Adrenal gland (tissue), 9 donors: ENCODE measurements at regions not wholly inside any gene's neighbourhood (a gene's known extent, or its start where the extent isn't known, plus 50 kb on each side); places are given as distances from the start of the nearest gene placed in this dataset.

Experiments used
- DNase-seq, 7 donors: peaks; one replicate each; pipeline ENCODE4 v3.0.0-alpha.2; 2019 to 2020
- H3K27ac ChIP-seq, 5 donors: fragments of 200-600 bp; sonication (generic) in 4 of 5; 1 replicate in 3 of 5; 2 replicates in 2 of 5; pipeline versions ENCODE4 v1.5.1 to v1.8.0; 2016 to 2020; ENCODE audit warnings: mild to moderate bottlenecking in 1 of 5
- H3K27me3 ChIP-seq: fragments of 200-600 bp; 2 replicates; pipeline ENCODE4 v1.8.0; 2021
- H3K36me3 ChIP-seq, 2 donors: fragments of 200-600 bp; replicated peaks in 1 of 2; 1 replicate in 1 of 2; 2 replicates in 1 of 2; pipeline versions ENCODE4 v1.5.1 to v1.8.0; 2018 to 2022
- H3K4me1 ChIP-seq, 2 donors: fragments of 200-600 bp; replicated peaks in 1 of 2; 1 replicate in 1 of 2; 2 replicates in 1 of 2; pipeline versions ENCODE4 v1.5.1 to v1.8.0; 2018 to 2021
- H3K4me3 ChIP-seq, 4 donors: fragments of 200-600 bp; sonication (generic) in 3 of 4; one replicate each; pipeline ENCODE4 v1.5.1; 2016 to 2018
- H3K9me3 ChIP-seq, 3 donors: fragments of 200-600 bp; sonication (generic) in 1 of 3; replicated peaks in 1 of 3; 1 replicate in 2 of 3; 2 replicates in 1 of 3; pipeline versions ENCODE4 v1.5.1 to v1.8.0; 2016 to 2021
- CTCF ChIP-seq, 6 experiments: fragments of 450-650 bp in 4 of 6; fragments of 200-600 bp in 2 of 6; sonication (generic) in 1 of 6; IDR thresholded peaks; 1 replicate in 5 of 6; 2 replicates in 1 of 6; pipeline versions ENCODE4 v1.5.1 to v1.8.0; 2016 to 2021; ENCODE audit warnings: antibody characterized with exemption in 6 of 6, mild to moderate bottlenecking in 2 of 6, moderate library complexity in 1 of 6
- POLR2A ChIP-seq, 2 donors: fragments of 450-650 bp; IDR thresholded peaks; one replicate each; pipeline ENCODE4 v1.6.1; 2017; ENCODE audit warnings: antibody characterized with exemption in 2 of 2, mild to moderate bottlenecking in 2 of 2, moderate library complexity in 1 of 2
- WGBS, 4 donors: extraction: QIAGEN DNeasy Blood & Tissue Kit in 2 of 4; methylation state at CpG; one replicate each; pipeline versions ENCODE4 v1.1.5 to v1.1.7; 2013 to 2017; 5-methylcytosine and 5-hydroxymethylcytosine counted together
- intact Hi-C, 2 donors: fragments of 100-400 bp; cut with DNase I; formaldehyde crosslinking; loops; one replicate each; pipeline versions ENCODE4 v1.14.1 to v1.15.0; 2022 to 2023
- donor health status: healthy with polysubstance abuse.
- donor health status: Bipolar disorder and iron deficiency.
- donor health status: DM: yes; HTN: yes; CAD: no.
- donor health status: DM: no; HTN: no; CAD: no.
- donor health status: DM: no; HTN: no; CAD: no.

GRCh38 chr2:128903637-128904036 lies 585.0 kb upstream of the HS6ST1 start:
- TF ChIP-seq POLR2A (IDR thresholded peaks at IDR 0.05) (no peak), CTCF (IDR thresholded peaks at IDR 0.05) (no peak)
- Histone ChIP-seq H3K36me3 (no peaks in the 10 kb centered on the region), H3K27ac (no peak overlapping the region), H3K4me3 (no peak overlapping the region), H3K9me3 (no peaks in the 10 kb centered on the region), H3K27me3 (no peaks in the 10 kb centered on the region), H3K4me1 (no peaks in the 10 kb centered on the region)
- intact Hi-C loops = no loop called here
- no peak for DNase-seq
- 88 to 97% (median 93%) methylated on average over 5 to 19 of the region's 19 CpGs for WGBS, 4 donors

GRCh38 chr2:128911276-128911675 lies 592.6 kb upstream of the HS6ST1 start:
- no peak overlapping the region for H3K27ac ChIP-seq
- TF ChIP-seq CTCF (IDR thresholded peaks at IDR 0.05) (no peak), POLR2A (IDR thresholded peaks at IDR 0.05) (no peak)
- H3K4me1 ChIP-seq = no peaks in the 10 kb centered on the region
- no peak overlapping the region for H3K4me3 ChIP-seq
- 64 to 87% (median 81%) methylated on average over 1 of the region's 1 CpG for WGBS, 4 donors
- no peak for DNase-seq
- H3K27me3 ChIP-seq = no peaks in the 10 kb centered on the region
- intact Hi-C loops = no loop called here
- H3K36me3 ChIP-seq = no peaks in the 10 kb centered on the region
- H3K9me3 ChIP-seq = peaks cover 0 to 7% (median 0%) of the 10 kb centered on the region in 3 donors

- Histone ChIP-seq H3K4me1 (no peaks in the 10 kb centered on the region), H3K27ac (no peak overlapping the region), H3K4me3 (no peak overlapping the region), H3K9me3 (peaks cover 0 to 7% (median 0%) of the 10 kb centered on the region in 3 donors), H3K27me3 (no peaks in the 10 kb centered on the region), H3K36me3 (no peaks in the 10 kb centered on the region)
- DNase-seq = no peak
- TF ChIP-seq POLR2A (IDR thresholded peaks at IDR 0.05) (no peak), CTCF (IDR thresholded peaks at IDR 0.05) (no peak)
- intact Hi-C loops = no loop called here
Observed at GRCh38 chr2:128914320-128914719, 595.7 kb upstream of the HS6ST1 start.

- H3K9me3 ChIP-seq = no peaks in the 10 kb centered on the region
- WGBS, 4 donors = 19 to 30% (median 28%) methylated on average over 2 of the region's 2 CpGs
- H3K4me1 ChIP-seq = no peaks in the 10 kb centered on the region
- H3K27ac ChIP-seq = no peak overlapping the region
- H3K36me3 ChIP-seq = no peaks in the 10 kb centered on the region
- no peak for DNase-seq
- intact Hi-C loops = no loop called here
- H3K27me3 ChIP-seq = no peaks in the 10 kb centered on the region
- TF ChIP-seq CTCF (IDR thresholded peaks at IDR 0.05) = no peak
- no peak for TF ChIP-seq POLR2A (IDR thresholded peaks at IDR 0.05)
- H3K4me3 ChIP-seq = no peak overlapping the region
Observed at GRCh38 chr2:128921751-128922150, 603.1 kb upstream of the HS6ST1 start.
